ENCODE measurements at regions not wholly inside any gene's neighbourhood (a gene's known extent, or its start where the extent isn't known, plus 50 kb on each side); places are given as distances from the start of the nearest gene placed in this dataset.

DNA sequence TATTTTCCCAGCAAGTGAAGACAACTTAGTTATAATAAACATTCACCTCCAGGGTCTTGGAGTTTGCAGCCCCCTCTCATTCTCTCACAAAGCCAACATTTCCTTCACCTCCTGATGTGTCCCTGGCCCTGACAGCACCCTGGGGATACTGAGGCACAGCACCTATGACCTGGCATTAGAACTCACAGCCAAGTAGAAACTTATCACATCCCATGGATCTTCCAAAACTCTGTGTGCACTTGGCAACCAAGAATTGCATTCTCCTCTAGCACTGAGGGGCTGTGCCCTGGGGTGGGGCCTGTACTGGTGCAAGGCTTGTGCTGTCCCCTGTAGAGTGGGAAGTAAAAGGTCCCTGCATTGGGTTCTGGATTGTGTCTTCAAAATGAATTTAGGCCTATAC lies 116.7 kb upstream of the IGLL5 start:
- TF ChIP-seq, protein P1, sequence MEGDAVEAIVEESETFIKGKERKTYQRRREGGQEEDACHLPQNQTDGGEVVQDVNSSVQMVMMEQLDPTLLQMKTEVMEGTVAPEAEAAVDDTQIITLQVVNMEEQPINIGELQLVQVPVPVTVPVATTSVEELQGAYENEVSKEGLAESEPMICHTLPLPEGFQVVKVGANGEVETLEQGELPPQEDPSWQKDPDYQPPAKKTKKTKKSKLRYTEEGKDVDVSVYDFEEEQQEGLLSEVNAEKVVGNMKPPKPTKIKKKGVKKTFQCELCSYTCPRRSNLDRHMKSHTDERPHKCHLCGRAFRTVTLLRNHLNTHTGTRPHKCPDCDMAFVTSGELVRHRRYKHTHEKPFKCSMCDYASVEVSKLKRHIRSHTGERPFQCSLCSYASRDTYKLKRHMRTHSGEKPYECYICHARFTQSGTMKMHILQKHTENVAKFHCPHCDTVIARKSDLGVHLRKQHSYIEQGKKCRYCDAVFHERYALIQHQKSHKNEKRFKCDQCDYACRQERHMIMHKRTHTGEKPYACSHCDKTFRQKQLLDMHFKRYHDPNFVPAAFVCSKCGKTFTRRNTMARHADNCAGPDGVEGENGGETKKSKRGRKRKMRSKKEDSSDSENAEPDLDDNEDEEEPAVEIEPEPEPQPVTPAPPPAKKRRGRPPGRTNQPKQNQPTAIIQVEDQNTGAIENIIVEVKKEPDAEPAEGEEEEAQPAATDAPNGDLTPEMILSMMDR (IDR thresholded peaks at IDR 0.05) = no peak
- TF ChIP-seq EZH2 (IDR thresholded peaks at IDR 0.05) = no peak
- no peak for TF ChIP-seq EZH2phosphoT487 (IDR thresholded peaks at IDR 0.05)
- Mint-ChIP-seq H3K4me1 (no peaks in the 10 kb centered on the region), H3K36me3 (no peaks in the 10 kb centered on the region), H3K9me3 (no peaks in the 10 kb centered on the region), H3K27ac (no peak overlapping the region), H3K27me3 (ENCODE audit: insufficient read depth, low read depth) (peaks cover 9% of the 10 kb centered on the region), H3K4me3 (no peak overlapping the region)
- Histone ChIP-seq H3K36me3 (no peaks in the 10 kb centered on the region), H3F3A (ENCODE audit: low read depth) (no peaks in the 10 kb centered on the region), H3K27ac (no peak overlapping the region), H3K27me3 (peaks cover 100% of the 10 kb centered on the region), H2AFZ (replicated peaks) (no peak overlapping the region), H3K79me2 (ENCODE audit: low read depth) (no peaks in the 10 kb centered on the region), H4K20me1 (ENCODE audit: low read depth) (peaks cover 4% of the 10 kb centered on the region), H3K9ac (no peak overlapping the region), H3K4me3 (no peak overlapping the region), H3K9me3 (ENCODE audit: low read depth) (no peaks in the 10 kb centered on the region), H3K4me1 (no peaks in the 10 kb centered on the region), H3K4me2 (no peak overlapping the region)
- no peak for DNase-seq (ENCODE audit: low spot score)

GRCh38 chr22:22771696-22772377 lies 115.8 kb upstream of the IGLL5 start:
- no peak for DNase-seq (ENCODE audit: low spot score)
- Histone ChIP-seq H3K36me3 (no peaks in the 10 kb centered on the region), H3K4me2 (no peak overlapping the region), H3F3A (ENCODE audit: low read depth) (no peaks in the 10 kb centered on the region), H4K20me1 (ENCODE audit: low read depth) (peaks cover 4% of the 10 kb centered on the region), H2AFZ (replicated peaks) (no peak overlapping the region), H3K4me1 (no peaks in the 10 kb centered on the region), H3K4me3 (no peak overlapping the region), H3K27ac (no peak overlapping the region), H3K79me2 (ENCODE audit: low read depth) (no peaks in the 10 kb centered on the region), H3K9ac (no peak overlapping the region), H3K27me3 (peaks cover 100% of the 10 kb centered on the region), H3K9me3 (ENCODE audit: low read depth) (no peaks in the 10 kb centered on the region)
- Mint-ChIP-seq H3K27ac (no peak overlapping the region), H3K9me3 (no peaks in the 10 kb centered on the region), H3K4me3 (no peak overlapping the region), H3K27me3 (ENCODE audit: insufficient read depth, low read depth) (peaks cover 9% of the 10 kb centered on the region), H3K36me3 (no peaks in the 10 kb centered on the region), H3K4me1 (no peaks in the 10 kb centered on the region)
- TF ChIP-seq, protein P1 (IDR thresholded peaks at IDR 0.05) = no peak
- no peak for TF ChIP-seq EZH2 (IDR thresholded peaks at IDR 0.05)
- no peak for TF ChIP-seq EZH2phosphoT487 (IDR thresholded peaks at IDR 0.05)

DNA sequence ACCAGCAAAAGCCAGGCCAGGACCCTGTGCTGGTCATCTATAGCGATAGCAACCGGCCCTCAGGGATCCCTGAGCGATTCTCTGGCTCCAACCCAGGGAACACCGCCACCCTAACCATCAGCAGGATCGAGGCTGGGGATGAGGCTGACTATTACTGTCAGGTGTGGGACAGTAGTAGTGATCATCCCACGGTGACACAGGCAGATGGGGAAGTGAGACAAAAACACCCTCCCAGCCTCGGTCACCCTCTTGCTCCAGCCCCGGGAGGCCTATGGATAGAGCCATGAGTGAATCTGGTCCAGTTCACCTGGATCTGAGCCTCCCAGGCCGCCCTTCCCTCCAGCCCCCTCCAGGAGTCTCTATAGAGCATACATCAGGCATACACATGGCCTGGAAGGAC lies 115.2 kb upstream of the IGLL5 start:
- Mint-ChIP-seq H3K4me3 (no peak overlapping the region), H3K27ac (no peak overlapping the region), H3K27me3 (ENCODE audit: insufficient read depth, low read depth) (peaks cover 9% of the 10 kb centered on the region), H3K4me1 (no peaks in the 10 kb centered on the region), H3K9me3 (no peaks in the 10 kb centered on the region), H3K36me3 (no peaks in the 10 kb centered on the region)
- Histone ChIP-seq H3K9me3 (ENCODE audit: low read depth) (no peaks in the 10 kb centered on the region), H3K4me2 (no peak overlapping the region), H3K36me3 (no peaks in the 10 kb centered on the region), H3K4me1 (no peaks in the 10 kb centered on the region), H4K20me1 (ENCODE audit: low read depth) (peaks cover 4% of the 10 kb centered on the region), H3K79me2 (ENCODE audit: low read depth) (no peaks in the 10 kb centered on the region), H3K27me3 (peaks cover 100% of the 10 kb centered on the region), H3F3A (ENCODE audit: low read depth) (no peaks in the 10 kb centered on the region), H3K9ac (no peak overlapping the region), H2AFZ (replicated peaks) (no peak overlapping the region), H3K4me3 (no peak overlapping the region), H3K27ac (no peak overlapping the region)
- DNase-seq (ENCODE audit: low spot score) = no peak
- TF ChIP-seq, protein P1 (IDR thresholded peaks at IDR 0.05) = no peak
- TF ChIP-seq EZH2 (IDR thresholded peaks at IDR 0.05) (no peak), EZH2phosphoT487 (IDR thresholded peaks at IDR 0.05) (no peak)

All from neural progenitor cell (in vitro differentiated cells).